Upper lobe of right lung (tissue), 1 donor: ENCODE measurements at regions not wholly inside any gene's neighbourhood (a gene's known extent, or its start where the extent isn't known, plus 50 kb on each side); places are given as distances from the start of the nearest gene placed in this dataset.

ENCODE experiments used
- ATAC-seq: fragments of 200-7000 bp; cut with Tn5 transposase; one replicate; pipeline ENCODE4 v1.9.1; 2020; ENCODE audit warnings: mild to moderate bottlenecking, moderate library complexity
- DNase-seq: peaks from one replicate; pipeline ENCODE4 v3.0.0-alpha.2; 2020
- H3K27ac ChIP-seq: fragments of 200-600 bp; one replicate; pipeline ENCODE4 v1.8.0; 2022
- H3K27me3 ChIP-seq: fragments of 200-600 bp; one replicate; pipeline ENCODE4 v1.8.0; 2022; ENCODE audit warnings: mild to moderate bottlenecking
- H3K36me3 ChIP-seq: fragments of 200-600 bp; one replicate; pipeline ENCODE4 v1.8.0; 2022
- H3K4me1 ChIP-seq: fragments of 200-600 bp; one replicate; pipeline ENCODE4 v1.8.0; 2022
- H3K4me3 ChIP-seq: fragments of 200-600 bp; one replicate; pipeline ENCODE4 v1.8.0; 2022; ENCODE audit warnings: mild to moderate bottlenecking
- H3K9me3 ChIP-seq: fragments of 200-600 bp; one replicate; pipeline ENCODE4 v1.8.0; 2022
- intact Hi-C: fragments of 100-400 bp; cut with DNase I; formaldehyde crosslinking; loops from one replicate; pipeline ENCODE4 v1.11.0; 2022
- TF ChIP-seq, protein P1 (sequence below): fragments of 200-600 bp; IDR thresholded peaks from one replicate; pipeline ENCODE4 v1.8.0; 2022; ENCODE audit warnings: antibody characterized with exemption
- donor health status: DM: no; HTN: yes; CAD: no; lungs with severe emphysema.

DNA sequence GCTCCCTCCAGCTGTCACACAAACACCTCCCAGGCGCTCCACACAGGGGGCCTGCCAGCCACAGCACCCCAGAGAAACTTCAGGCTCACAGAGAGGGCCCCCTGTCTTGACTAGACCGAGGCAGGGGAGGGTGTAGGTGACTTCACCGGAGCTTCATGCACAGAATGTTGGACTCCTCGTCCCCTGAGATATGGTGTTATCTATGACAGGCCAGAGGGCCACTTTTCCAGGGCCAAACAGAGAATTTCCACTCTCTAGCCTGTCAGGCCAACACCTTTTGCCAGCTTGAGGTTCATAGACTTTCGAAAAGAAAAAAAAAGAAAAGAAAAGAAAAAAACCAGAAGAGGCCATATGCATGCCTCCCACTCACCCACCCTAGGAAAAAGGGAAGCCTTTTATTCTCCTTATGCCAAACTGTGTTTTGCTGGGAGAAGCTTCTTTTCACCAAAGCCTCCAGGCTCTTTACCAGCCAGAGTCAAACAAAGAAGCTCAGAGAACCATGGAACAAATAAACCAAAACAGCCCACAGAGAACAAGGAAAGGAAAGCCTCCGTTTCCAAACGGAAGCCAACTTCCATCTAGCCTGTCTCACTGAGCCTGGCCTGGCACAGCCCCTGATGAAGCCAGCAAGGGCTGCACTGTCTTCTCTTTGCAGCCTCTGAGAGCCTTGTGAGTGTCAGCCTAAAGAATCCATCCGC, 313.2 kb upstream of the JARID2 start:
- Histone ChIP-seq H3K4me1 (no peaks in the 10 kb centered on the region), H3K9me3 (no peaks in the 10 kb centered on the region), H3K27me3 (no peaks in the 10 kb centered on the region), H3K27ac (no peak overlapping the region), H3K36me3 (no peaks in the 10 kb centered on the region), H3K4me3 (no peak overlapping the region)
- ATAC-seq (no peak), DNase-seq (no peak)
- intact Hi-C loops, result no loop called here
- TF ChIP-seq, protein P1, sequence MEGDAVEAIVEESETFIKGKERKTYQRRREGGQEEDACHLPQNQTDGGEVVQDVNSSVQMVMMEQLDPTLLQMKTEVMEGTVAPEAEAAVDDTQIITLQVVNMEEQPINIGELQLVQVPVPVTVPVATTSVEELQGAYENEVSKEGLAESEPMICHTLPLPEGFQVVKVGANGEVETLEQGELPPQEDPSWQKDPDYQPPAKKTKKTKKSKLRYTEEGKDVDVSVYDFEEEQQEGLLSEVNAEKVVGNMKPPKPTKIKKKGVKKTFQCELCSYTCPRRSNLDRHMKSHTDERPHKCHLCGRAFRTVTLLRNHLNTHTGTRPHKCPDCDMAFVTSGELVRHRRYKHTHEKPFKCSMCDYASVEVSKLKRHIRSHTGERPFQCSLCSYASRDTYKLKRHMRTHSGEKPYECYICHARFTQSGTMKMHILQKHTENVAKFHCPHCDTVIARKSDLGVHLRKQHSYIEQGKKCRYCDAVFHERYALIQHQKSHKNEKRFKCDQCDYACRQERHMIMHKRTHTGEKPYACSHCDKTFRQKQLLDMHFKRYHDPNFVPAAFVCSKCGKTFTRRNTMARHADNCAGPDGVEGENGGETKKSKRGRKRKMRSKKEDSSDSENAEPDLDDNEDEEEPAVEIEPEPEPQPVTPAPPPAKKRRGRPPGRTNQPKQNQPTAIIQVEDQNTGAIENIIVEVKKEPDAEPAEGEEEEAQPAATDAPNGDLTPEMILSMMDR, result no peak

DNA sequence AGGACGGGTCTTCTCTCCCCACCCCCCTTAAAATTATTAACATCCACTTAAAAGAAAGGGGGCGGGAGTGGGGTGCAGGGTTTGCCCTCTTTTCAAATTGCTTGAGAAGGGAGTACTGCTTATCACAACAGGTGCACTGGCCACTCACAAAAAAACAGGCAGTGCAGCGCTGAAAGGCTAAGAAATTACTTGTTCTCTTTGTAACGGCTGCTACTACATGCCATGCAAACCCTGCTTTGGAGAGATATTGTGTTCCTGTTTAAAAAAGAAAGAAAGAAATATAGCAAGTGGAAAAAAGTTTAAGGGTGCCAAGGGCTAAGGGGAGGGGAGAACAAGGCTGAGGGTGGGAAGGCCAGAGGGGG, 312.7 kb upstream of the JARID2 start:
- ATAC-seq (no peak), DNase-seq (no peak)
- Histone ChIP-seq H3K36me3 (no peaks in the 10 kb centered on the region), H3K27ac (no peak overlapping the region), H3K27me3 (no peaks in the 10 kb centered on the region), H3K4me1 (no peaks in the 10 kb centered on the region), H3K9me3 (no peaks in the 10 kb centered on the region), H3K4me3 (no peak overlapping the region)
- intact Hi-C loops, result no loop called here
- TF ChIP-seq, protein P1, result no peak

DNA sequence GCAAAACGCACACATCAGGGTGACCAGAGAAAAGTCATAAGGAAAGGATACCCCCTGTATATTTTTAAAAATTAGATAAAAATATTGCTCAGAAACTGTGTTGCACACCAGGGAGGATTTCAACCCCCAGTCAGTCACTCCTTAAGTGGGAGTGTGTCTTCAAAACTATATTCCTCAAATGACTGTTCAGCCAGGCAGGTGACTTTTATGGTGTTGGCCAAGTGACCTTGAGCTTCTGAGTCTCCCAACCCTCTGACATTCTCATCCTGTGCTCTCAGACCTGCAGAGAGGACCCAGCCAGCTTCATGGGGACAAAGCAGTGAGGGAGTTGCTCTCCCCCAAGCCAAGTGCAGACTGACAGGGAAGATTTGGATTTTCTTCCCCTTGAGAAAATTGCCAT, 311.9 kb upstream of the JARID2 start:
- H3K36me3 ChIP-seq, result no peaks in the 10 kb centered on the region

DNA sequence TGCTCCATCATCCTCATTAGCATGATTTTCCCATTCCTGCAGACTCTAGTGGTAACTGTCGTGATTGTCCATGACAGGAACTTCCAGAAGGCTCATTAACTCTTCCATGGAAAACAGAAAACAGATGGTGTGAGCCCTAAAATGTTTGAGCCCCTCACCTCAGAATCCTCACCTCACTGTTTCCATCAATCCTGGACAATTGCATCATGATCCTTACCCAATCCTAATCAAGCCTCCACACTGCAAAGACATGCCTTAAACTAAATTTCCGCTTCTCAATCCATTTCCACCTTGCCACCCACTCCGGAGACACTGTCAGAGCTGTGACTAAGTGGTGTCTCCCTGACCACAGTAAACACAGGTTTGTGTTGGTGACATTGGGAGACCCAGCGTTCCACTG, 311.0 kb upstream of the JARID2 start:
- no peak overlapping the region for H3K27ac ChIP-seq
- no peak for ATAC-seq
- H3K4me1 ChIP-seq, result no peaks in the 10 kb centered on the region
- H3K9me3 ChIP-seq, result no peaks in the 10 kb centered on the region
- H3K4me3 ChIP-seq, result no peak overlapping the region
- no peaks in the 10 kb centered on the region for H3K36me3 ChIP-seq
- no peaks in the 10 kb centered on the region for H3K27me3 ChIP-seq
- TF ChIP-seq, protein P1, result no peak
- intact Hi-C loops, result no loop called here
- no peak for DNase-seq

More for the DNA sequence above, 311.9 kb upstream of the JARID2 start:
- intact Hi-C loops, result no loop called here
- DNase-seq, result no peak
- Histone ChIP-seq H3K9me3 (no peaks in the 10 kb centered on the region), H3K4me3 (no peak overlapping the region), H3K4me1 (no peaks in the 10 kb centered on the region), H3K27me3 (no peaks in the 10 kb centered on the region), H3K27ac (no peak overlapping the region)
- TF ChIP-seq, protein P1, result no peak
- no peak for ATAC-seq

DNA sequence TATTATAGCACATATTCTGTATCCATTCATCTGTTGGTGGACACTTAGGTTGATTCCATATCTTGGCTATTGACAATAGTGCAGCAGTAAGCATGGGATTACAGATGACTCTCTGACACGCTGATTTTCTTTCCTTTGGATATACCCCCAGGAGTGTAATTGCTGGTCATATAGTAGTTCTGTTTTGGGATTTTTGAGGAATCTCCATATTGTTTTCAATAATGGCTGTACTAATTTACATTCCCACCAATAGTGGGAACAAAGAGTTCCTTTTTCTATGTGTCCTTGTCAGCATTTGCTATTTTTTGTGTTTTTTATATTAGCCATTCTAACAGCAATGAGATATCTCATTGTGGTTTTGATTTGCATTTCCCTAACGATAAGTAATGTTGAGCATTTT, 309.0 kb upstream of the JARID2 start:
- Histone ChIP-seq H3K4me1 (no peaks in the 10 kb centered on the region), H3K9me3 (no peaks in the 10 kb centered on the region), H3K36me3 (no peaks in the 10 kb centered on the region), H3K27me3 (no peaks in the 10 kb centered on the region), H3K4me3 (no peak overlapping the region), H3K27ac (no peak overlapping the region)
- TF ChIP-seq, protein P1, result no peak
- no peak for ATAC-seq
- intact Hi-C loops, result no loop called here
- DNase-seq, result no peak

DNA sequence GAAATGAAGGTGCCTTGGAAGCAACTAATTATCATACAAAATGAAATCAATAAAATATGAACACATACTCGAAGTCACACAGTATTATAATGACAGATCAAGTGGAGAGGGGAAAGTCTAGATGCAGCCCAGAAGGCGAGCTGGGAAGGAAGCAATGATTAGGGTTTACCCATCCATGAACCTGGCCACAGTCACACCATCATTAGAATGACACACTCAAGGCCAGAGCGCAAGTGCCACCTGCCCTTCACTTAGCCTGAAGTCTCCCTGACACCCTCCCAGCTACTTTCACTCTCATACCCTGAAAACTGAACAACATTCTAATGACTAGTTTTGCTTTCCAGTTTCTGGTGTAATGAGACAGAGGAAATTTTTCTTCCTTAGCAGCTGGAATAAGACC, 302.8 kb upstream of the JARID2 start:
- TF ChIP-seq, protein P1, result no peak
- intact Hi-C loops, result no loop called here

More for the DNA sequence above, 302.8 kb upstream of the JARID2 start:
- H3K4me1 ChIP-seq, result no peaks in the 10 kb centered on the region
- ATAC-seq (no peak), DNase-seq (no peak)
- H3K9me3 ChIP-seq, result no peaks in the 10 kb centered on the region
- H3K4me3 ChIP-seq, result no peak overlapping the region
- H3K27me3 ChIP-seq, result no peaks in the 10 kb centered on the region
- no peaks in the 10 kb centered on the region for H3K36me3 ChIP-seq
- no peak overlapping the region for H3K27ac ChIP-seq
